Stimulated activated effector memory CD8-positive, alpha-beta T cell treated with anti-CD3 and anti-CD28 coated beads, Interleukin-12 subunit alpha, Interleukin-12 subunit beta, amount 100 ng/mL, for 72 hours (primary cell): ENCODE measurements at regions not wholly inside any gene's neighbourhood (a gene's known extent, or its start where the extent isn't known, plus 50 kb on each side); places are given as distances from the start of the nearest gene placed in this dataset.
"Not testable (repeated sequence)": the region's sequence is repeated elsewhere in the genome, so short reads cannot be mapped to it uniquely, and the experiment has no call there.

Experiments used
- ATAC-seq: fragments of 150-1000 bp; cut with Tn5 transposase; 2 replicates; pipeline ENCODE4 v1.10.0; 2021
- DNase-seq, 2 donors: peaks; one replicate each; pipeline ENCODE4 v3.0.0; 2021 to 2022; ENCODE audit warnings: low spot score in 2 of 2
- H3K27ac Mint-ChIP-seq: one replicate; pipeline ENCODE4 v1.8.0; 2022; ENCODE audit warnings: mild to moderate bottlenecking, mixed read lengths
- H3K36me3 Mint-ChIP-seq: one replicate; pipeline ENCODE4 v1.8.0; 2022; ENCODE audit warnings: mild to moderate bottlenecking, mixed read lengths
- H3K4me1 Mint-ChIP-seq: one replicate; pipeline ENCODE4 v1.8.0; 2022; ENCODE audit warnings: mixed read lengths
- H3K4me3 Mint-ChIP-seq: one replicate; pipeline ENCODE4 v1.8.0; 2022; ENCODE audit warnings: mild to moderate bottlenecking, mixed read lengths
- H3K9me3 Mint-ChIP-seq: one replicate; pipeline ENCODE4 v1.8.0; 2022; ENCODE audit warnings: mixed read lengths

DNA sequence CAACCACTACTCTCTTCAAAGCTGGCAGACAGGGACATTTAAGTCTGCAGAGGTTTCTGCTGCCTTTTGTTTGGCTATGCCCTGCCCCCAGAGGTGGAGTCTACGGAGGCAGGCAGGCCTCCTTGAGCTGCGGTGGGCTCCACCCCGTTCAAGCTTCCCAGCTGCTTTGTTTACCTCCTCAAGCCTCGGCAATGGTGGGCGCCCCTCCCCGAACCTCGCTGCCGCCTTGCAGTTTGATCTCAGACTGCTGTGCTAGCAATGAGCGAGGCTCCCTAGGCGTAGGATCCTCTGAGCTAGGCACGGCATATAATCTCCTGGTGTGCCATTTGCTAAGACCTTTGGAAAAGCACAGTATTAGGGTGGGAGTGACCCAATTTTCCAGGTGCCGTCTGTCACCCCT, 252.2 kb downstream of the OXSM start:
- not testable (repeated sequence) for H3K4me3 Mint-ChIP-seq, H3K4me1 Mint-ChIP-seq, H3K27ac Mint-ChIP-seq, H3K36me3 Mint-ChIP-seq, DNase-seq, ATAC-seq
- peaks cover 14% of the 10 kb centered on the region for H3K9me3 Mint-ChIP-seq

DNA sequence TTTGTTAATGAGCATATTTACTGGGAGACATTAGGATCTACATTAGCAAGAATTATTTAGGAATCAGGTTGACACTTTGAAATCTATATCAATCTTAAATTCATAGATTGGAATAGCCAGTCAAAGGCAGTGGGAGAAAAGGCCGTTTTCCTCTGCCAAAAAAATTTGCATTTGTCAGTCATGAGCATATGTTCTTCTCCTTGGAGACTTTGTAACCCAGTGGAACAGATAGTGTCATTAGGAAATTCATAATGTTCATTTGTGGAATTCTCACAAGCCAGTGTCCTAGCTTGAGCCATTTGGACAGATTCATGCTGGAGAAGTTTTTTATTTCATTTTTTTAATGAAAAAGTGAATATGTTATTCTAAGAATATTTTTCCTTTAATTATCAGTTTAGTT, 260.1 kb downstream of the OXSM start:
- H3K36me3 Mint-ChIP-seq = no peaks in the 10 kb centered on the region
- H3K27ac Mint-ChIP-seq = no peak overlapping the region
- no peak overlapping the region for H3K4me3 Mint-ChIP-seq
- H3K9me3 Mint-ChIP-seq = peaks cover 2% of the 10 kb centered on the region
- no peaks in the 10 kb centered on the region for H3K4me1 Mint-ChIP-seq
- ATAC-seq = no peak
- DNase-seq = no peak

DNA sequence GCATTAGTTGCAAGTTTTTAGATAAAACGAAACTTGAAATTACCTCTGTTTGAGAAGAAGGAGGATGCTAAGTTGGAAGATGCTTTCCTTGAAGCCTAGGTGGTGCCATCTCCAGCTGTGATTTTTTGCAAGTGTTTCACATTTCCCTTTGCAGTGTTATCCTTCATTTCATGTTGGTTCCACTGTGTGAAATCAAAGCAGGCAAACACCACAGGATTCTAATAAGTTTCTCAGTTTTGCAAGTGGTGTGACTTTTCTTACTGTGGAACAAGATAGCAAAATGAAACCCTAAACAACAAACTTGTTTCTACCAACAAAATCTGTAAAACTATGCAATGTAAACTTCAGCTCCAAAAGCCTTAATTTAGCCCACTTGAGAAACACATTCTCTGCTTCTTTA, 260.9 kb downstream of the OXSM start:
- H3K36me3 Mint-ChIP-seq = no peaks in the 10 kb centered on the region
- peaks cover 2% of the 10 kb centered on the region for H3K9me3 Mint-ChIP-seq
- H3K4me3 Mint-ChIP-seq = no peak overlapping the region
- ATAC-seq (no peak), DNase-seq (no peak)
- H3K27ac Mint-ChIP-seq = no peak overlapping the region
- no peaks in the 10 kb centered on the region for H3K4me1 Mint-ChIP-seq

DNA sequence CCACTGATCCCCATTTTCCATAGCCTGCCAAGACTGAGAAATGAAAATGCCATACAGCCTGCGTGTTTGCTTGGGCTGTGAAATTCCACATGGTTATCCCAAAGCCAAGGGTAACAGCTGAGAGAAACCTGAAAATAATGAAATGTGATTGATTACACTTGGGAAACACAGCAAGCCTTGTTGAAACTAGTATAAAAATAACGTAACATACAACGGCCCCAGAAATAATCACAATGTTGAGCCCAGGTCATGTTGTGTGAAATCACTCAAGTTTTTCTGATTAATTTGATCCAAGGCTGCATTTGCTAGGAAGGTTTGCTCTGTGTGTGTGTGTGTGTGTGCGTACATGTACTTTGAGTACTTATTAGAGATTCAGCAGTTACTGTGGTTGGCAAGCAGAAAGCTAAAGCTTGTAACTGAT, 269.0 kb downstream of the OXSM start:
- Mint-ChIP-seq H3K4me3 (no peak overlapping the region), H3K4me1 (no peaks in the 10 kb centered on the region), H3K36me3 (no peaks in the 10 kb centered on the region), H3K27ac (no peak overlapping the region), H3K9me3 (peaks cover 2% of the 10 kb centered on the region)
- DNase-seq (no peak), ATAC-seq (no peak)

DNA sequence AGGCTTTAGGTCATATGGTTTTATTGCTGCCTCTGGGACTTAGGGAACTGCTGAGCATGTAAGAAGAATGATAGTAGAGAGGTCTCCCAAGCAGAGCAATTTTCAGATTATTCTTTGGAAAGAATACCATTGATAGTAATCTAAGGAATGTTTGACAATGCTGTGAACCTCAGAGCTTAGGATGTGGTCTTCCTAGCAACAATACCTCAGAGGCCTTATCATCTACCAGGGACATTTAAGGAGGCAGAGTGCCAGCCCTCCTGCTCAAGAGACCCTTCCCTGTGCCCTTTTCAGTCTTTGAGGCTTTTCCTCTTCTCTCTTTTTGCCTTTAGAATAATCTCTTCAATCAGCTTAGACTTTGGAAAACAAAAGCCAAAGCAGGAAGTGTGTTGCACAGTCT, 272.1 kb downstream of the OXSM start:
- Mint-ChIP-seq H3K9me3 (no peaks in the 10 kb centered on the region), H3K27ac (no peak overlapping the region), H3K36me3 (no peaks in the 10 kb centered on the region), H3K4me1 (no peaks in the 10 kb centered on the region), H3K4me3 (no peak overlapping the region)
- no peak for DNase-seq
- no peak for ATAC-seq

DNA sequence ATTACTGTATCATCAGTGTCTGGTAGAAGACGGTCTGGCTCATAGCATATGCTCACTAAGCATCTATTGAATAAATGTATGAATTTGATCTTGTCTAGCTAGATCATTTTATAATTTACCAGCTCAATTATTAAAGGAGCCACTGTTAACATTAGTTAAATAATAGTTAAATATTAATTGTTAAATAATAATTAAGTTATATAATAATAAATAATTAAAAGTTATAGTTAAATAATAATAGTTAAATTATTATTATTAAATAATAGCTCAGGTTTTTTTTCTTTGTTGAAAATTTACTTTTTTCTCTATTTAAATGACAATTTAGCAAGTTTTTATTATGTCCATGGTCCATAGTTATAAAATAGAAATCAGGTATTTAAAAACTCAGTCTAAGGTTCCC, 274.4 kb downstream of the OXSM start:
- ATAC-seq (no peak), DNase-seq (no peak)
- H3K36me3 Mint-ChIP-seq = no peaks in the 10 kb centered on the region
- no peaks in the 10 kb centered on the region for H3K4me1 Mint-ChIP-seq
- no peaks in the 10 kb centered on the region for H3K9me3 Mint-ChIP-seq
- no peak overlapping the region for H3K27ac Mint-ChIP-seq
- H3K4me3 Mint-ChIP-seq = no peak overlapping the region

GRCh38 chr3:26068890-26069289, 279.0 kb downstream of the OXSM start:
- ATAC-seq = no peak
- no peak overlapping the region for H3K27ac Mint-ChIP-seq

DNA sequence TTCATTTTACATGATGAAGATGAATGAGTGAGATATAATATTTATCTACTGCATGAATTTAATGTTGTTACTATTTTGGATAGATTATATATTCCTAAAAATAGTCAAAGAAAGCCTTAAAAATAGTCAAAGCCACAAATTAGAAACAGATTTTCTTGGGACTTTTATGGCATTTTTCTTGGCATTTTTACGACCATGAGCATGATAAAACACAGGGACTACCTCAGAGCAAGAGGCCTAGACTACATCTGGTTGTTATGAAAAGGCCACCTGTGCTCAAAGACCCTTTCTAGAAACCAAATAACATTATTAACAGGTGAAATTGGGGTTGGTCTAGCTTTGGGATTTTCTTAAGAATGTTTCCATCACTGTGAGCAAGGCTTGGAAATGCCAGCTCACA, 281.0 kb downstream of the OXSM start:
- Mint-ChIP-seq H3K9me3 (no peaks in the 10 kb centered on the region), H3K4me3 (no peak overlapping the region), H3K27ac (no peak overlapping the region), H3K4me1 (no peaks in the 10 kb centered on the region), H3K36me3 (no peaks in the 10 kb centered on the region)
- ATAC-seq (no peak), DNase-seq (no peak)

More at GRCh38 chr3:26068890-26069289, 279.0 kb downstream of the OXSM start:
- no peak overlapping the region for H3K4me3 Mint-ChIP-seq
- DNase-seq = no peak
- no peaks in the 10 kb centered on the region for H3K4me1 Mint-ChIP-seq
- H3K36me3 Mint-ChIP-seq = no peaks in the 10 kb centered on the region
- H3K9me3 Mint-ChIP-seq = no peaks in the 10 kb centered on the region

GRCh38 chr3:26074080-26074479, 284.2 kb downstream of the OXSM start:
- ATAC-seq = no peak
- DNase-seq = no peak
- H3K4me3 Mint-ChIP-seq = no peak overlapping the region

GRCh38 chr3:26078539-26078938, 288.6 kb downstream of the OXSM start:
- DNase-seq (no peak), ATAC-seq (no peak)
- no peaks in the 10 kb centered on the region for H3K9me3 Mint-ChIP-seq
- H3K36me3 Mint-ChIP-seq = no peaks in the 10 kb centered on the region
- H3K4me3 Mint-ChIP-seq = no peak overlapping the region
- no peak overlapping the region for H3K27ac Mint-ChIP-seq
- H3K4me1 Mint-ChIP-seq = no peaks in the 10 kb centered on the region

More at GRCh38 chr3:26074080-26074479, 284.2 kb downstream of the OXSM start:
- H3K9me3 Mint-ChIP-seq = no peaks in the 10 kb centered on the region
- no peaks in the 10 kb centered on the region for H3K4me1 Mint-ChIP-seq
- no peak overlapping the region for H3K27ac Mint-ChIP-seq
- H3K36me3 Mint-ChIP-seq = no peaks in the 10 kb centered on the region

- Mint-ChIP-seq H3K4me3 (no peak overlapping the region), H3K9me3 (no peaks in the 10 kb centered on the region), H3K27ac (no peak overlapping the region), H3K36me3 (no peaks in the 10 kb centered on the region), H3K4me1 (no peaks in the 10 kb centered on the region)
- DNase-seq (no peak), ATAC-seq (no peak)
Measured at GRCh38 chr3:26081166-26081565, 291.3 kb downstream of the OXSM start.

DNA sequence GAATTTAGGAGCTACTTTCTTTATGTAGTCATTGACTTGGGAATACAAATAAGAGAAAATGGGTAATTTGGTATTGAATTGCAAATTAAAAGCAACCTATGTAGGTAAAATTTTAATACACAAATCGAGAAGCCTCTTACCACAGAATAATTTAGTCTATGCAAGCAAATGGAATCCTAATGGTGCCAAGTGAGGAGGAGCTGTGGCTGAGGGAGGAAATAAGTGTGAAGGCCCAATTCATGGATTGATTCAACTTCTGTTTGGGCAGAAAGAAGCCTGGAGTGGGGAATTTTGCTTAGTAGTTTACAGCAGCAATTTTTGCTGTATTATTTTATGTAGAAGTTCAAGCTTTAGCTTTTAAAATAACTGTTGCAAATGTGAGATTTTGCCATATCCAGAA, 291.9 kb downstream of the OXSM start:
- no peak for DNase-seq
- no peak overlapping the region for H3K27ac Mint-ChIP-seq
- no peaks in the 10 kb centered on the region for H3K36me3 Mint-ChIP-seq
- H3K9me3 Mint-ChIP-seq = no peaks in the 10 kb centered on the region
- no peaks in the 10 kb centered on the region for H3K4me1 Mint-ChIP-seq
- no peak for ATAC-seq
- H3K4me3 Mint-ChIP-seq = no peak overlapping the region

DNA sequence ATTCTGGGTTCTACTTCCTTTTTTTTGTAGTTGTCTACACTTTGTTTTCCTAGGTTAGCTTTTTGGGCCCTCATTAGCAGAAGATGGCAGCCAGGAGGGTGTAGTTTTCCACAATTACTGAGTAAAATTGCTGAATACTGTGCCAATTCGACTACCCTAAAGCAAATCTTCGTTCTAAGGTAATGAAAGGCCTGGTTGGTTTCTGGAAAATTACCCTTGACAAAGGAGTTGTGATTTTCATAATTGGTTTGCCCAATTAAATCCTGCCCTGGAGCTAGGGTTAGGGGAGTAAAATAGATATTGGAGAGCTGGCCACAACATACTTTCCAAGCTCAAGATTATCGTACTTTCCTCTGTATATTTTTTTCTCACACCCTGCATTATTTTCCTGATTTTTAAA, 293.0 kb downstream of the OXSM start:
- H3K9me3 Mint-ChIP-seq = peaks cover under 1% of the 10 kb centered on the region
- ATAC-seq = no peak
- no peak for DNase-seq
- H3K4me1 Mint-ChIP-seq = no peaks in the 10 kb centered on the region
- no peaks in the 10 kb centered on the region for H3K36me3 Mint-ChIP-seq
- no peak overlapping the region for H3K4me3 Mint-ChIP-seq
- no peak overlapping the region for H3K27ac Mint-ChIP-seq

DNA sequence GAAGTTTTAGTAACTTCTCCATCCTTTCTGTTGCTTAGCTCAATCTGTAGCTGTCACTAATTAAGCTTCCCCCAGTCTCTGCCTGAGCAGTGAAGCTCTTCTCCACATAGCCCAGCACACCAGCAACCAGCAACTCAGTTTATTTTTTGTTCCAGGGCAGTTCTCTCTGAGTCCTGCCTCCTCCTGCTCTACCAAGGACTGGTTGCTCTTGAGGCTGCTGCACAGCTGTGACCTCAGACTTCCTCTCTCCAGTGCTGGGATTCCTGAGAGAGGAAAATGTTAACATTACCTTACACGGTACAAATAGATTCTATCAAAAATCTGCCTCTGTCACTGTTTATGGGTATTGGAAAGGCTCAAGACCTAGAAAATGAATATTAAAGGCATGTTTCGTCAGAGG, 294.7 kb downstream of the OXSM start:
- Mint-ChIP-seq H3K9me3 (peaks cover 7% of the 10 kb centered on the region), H3K4me3 (no peak overlapping the region), H3K36me3 (no peaks in the 10 kb centered on the region), H3K27ac (no peak overlapping the region), H3K4me1 (no peaks in the 10 kb centered on the region)
- ATAC-seq = no peak
- no peak for DNase-seq

- H3K4me1 Mint-ChIP-seq = no peaks in the 10 kb centered on the region
- DNase-seq = no peak
Measured at GRCh38 chr3:26087751-26088150, 297.9 kb downstream of the OXSM start.

DNA sequence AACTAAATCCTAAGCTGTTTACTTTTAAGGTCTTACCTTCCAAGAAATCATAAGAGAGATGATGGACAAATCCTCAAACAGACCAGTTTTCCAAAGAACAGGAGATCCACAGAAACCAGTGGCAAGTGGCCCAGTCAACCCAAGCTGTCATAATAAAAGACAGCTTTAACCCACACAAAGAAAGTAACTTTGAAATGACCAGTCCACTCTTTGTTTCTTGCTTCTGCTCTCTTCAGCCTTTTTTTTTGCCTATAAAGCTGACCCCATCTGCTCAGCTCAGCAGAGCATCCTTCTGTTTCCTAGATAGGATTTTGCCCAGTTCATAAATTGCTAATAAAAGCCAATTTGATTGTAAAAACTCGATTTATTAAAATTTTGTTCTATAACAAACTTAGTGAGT, 299.4 kb downstream of the OXSM start:
- H3K4me3 Mint-ChIP-seq = no peak overlapping the region
- no peak for DNase-seq
- no peak for ATAC-seq
- H3K36me3 Mint-ChIP-seq = no peaks in the 10 kb centered on the region
- H3K27ac Mint-ChIP-seq = no peak overlapping the region
- H3K4me1 Mint-ChIP-seq = no peaks in the 10 kb centered on the region
- peaks cover 7% of the 10 kb centered on the region for H3K9me3 Mint-ChIP-seq

More at GRCh38 chr3:26087751-26088150, 297.9 kb downstream of the OXSM start:
- peaks cover 7% of the 10 kb centered on the region for H3K9me3 Mint-ChIP-seq
- no peak overlapping the region for H3K4me3 Mint-ChIP-seq
- ATAC-seq = no peak
- no peak overlapping the region for H3K27ac Mint-ChIP-seq
- no peaks in the 10 kb centered on the region for H3K36me3 Mint-ChIP-seq

GRCh38 chr3:26090589-26090988, 300.7 kb downstream of the OXSM start:
- Mint-ChIP-seq H3K4me3 (no peak overlapping the region), H3K36me3 (no peaks in the 10 kb centered on the region), H3K27ac (no peak overlapping the region), H3K9me3 (peaks cover 10% of the 10 kb centered on the region), H3K4me1 (no peaks in the 10 kb centered on the region)
- ATAC-seq (no peak), DNase-seq (no peak)
